ENCODE measurements at regions not wholly inside any gene's neighbourhood (a gene's known extent, or its start where the extent isn't known, plus 50 kb on each side); places are given as distances from the start of the nearest gene placed in this dataset.

GRCh38 chrX:147680251-147680650 lies 231.5 kb upstream of the FMR1 start:
- TF ChIP-seq RAD21 (IDR thresholded peaks at IDR 0.05; ENCODE audit: low read length) (no peak), CTCF (conservative IDR thresholded peaks at IDR 0.05; ENCODE audit: low read depth, low read length) (no peak), POLR2A (IDR thresholded peaks at IDR 0.05; ENCODE audit: low read depth, low read length) (no peak), MXI1 (IDR thresholded peaks at IDR 0.05; ENCODE audit: borderline replicate concordance, low read depth, low read length) (no peak), FOS (IDR thresholded peaks at IDR 0.05; ENCODE audit: low read depth, low read length) (no peak), RFX5 (IDR thresholded peaks at IDR 0.05; ENCODE audit: low read depth, low read length) (no peak), CHD1 (IDR thresholded peaks at IDR 0.05; ENCODE audit: low read depth, low read length) (no peak), USF2 (IDR thresholded peaks at IDR 0.05; ENCODE audit: low read depth, low read length) (no peak), CEBPB (IDR thresholded peaks at IDR 0.05; ENCODE audit: low read depth, low read length) (no peak)

Data from IMR-90 (cell line).